Left cardiac atrium (tissue), 4 donors: ENCODE measurements at regions not wholly inside any gene's neighbourhood (a gene's known extent, or its start where the extent isn't known, plus 50 kb on each side); places are given as distances from the start of the nearest gene placed in this dataset.
"Not testable (repeated sequence)": the region's sequence is repeated elsewhere in the genome, so short reads cannot be mapped to it uniquely, and the experiment has no call there.

Experiments
- ATAC-seq, 2 donors: fragments of 200-7000 bp; cut with Tn5 transposase; one replicate each; pipeline ENCODE4 v1.9.1; 2020; ENCODE audit warnings: mild to moderate bottlenecking in 2 of 2, moderate library complexity in 2 of 2
- DNase-seq: peaks from one replicate; pipeline ENCODE4 v3.0.0-alpha.2; 2020
- intact Hi-C, 2 donors: fragments of 100-400 bp; cut with DNase I; formaldehyde crosslinking; loops; one replicate each; pipeline versions ENCODE4 v1.14.1 to v1.15.1; 2022 to 2023
- donor health status: DM: no; HTN: yes; CAD: no.
- donor health status: DM: no; HTN: yes; CAD: no; lungs with severe emphysema.
- donor health status: DM: yes; HTN: yes; CAD: no.
- donor health status: Dilated cardiomyopathy.

GRCh38 chr1:163614361-163614760, 292.6 kb downstream of the NUF2 start:
- DNase-seq (no peak), ATAC-seq (no peak)
- intact Hi-C loops = no loop called here

DNA sequence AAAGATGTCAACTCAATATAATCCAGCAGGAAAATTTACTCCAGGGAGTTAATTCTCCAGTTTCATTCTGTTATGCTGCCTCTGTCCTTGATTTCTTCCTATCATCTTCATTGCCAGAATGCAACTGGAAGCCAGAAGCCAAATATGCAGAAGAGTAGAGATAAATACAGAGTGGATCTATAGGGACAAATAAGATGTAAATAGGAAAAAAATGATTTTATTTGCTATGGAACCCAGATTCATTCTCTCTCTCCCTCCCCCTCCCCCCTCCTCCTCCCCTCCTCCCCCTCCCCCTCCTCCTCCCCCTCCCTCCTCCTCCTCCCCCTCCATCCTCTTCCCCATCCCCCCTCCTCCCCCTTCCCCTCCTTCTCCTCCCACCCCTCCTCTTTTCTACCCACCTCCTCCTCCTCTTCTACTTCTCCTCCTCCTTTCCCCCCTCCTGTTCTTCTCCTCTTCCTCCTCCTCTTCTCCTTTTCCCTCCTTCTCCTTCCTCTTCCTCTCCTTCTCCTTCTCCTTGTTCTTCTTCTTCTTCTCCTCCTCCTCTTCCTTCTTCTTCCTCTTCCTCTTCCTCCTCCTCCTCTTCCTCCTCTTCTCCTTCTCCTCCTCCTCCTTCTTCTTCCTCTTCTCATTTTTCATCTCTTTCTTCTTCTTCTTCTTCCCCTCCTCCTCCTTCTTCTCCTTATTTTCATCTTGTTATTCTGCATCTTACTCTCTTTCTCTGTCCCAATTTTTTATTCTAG, 306.4 kb downstream of the NUF2 start:
- DNase-seq = no peak
- ATAC-seq = no peak
- intact Hi-C loops = no loop called here

DNA sequence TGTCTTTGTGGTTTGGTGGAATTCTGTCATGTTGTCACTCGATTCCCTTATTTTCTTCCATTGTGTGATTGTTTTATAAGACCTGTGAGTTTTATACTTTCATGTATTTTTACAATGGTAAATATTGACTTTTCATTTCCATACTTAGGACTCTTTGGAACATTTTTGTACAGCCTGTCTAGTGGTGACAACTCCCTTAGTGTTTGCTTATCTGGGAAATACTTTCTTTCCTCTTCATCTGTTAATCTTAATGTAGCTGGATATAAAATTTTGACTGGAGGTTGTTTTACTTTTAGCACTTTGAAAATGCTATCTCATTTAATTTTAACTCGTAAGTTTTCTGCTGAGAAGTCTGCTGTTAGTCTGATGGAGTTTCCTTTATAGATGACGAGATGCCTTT, 310.5 kb downstream of the NUF2 start:
- no peak for DNase-seq
- intact Hi-C loops = no loop called here
- no peak for ATAC-seq

- intact Hi-C loops = no loop called here
- no peak for DNase-seq
- ATAC-seq = no peak
These were observed 311.6 kb downstream of the NUF2 start for GRCh38 chr1:163633366-163633765.

DNA sequence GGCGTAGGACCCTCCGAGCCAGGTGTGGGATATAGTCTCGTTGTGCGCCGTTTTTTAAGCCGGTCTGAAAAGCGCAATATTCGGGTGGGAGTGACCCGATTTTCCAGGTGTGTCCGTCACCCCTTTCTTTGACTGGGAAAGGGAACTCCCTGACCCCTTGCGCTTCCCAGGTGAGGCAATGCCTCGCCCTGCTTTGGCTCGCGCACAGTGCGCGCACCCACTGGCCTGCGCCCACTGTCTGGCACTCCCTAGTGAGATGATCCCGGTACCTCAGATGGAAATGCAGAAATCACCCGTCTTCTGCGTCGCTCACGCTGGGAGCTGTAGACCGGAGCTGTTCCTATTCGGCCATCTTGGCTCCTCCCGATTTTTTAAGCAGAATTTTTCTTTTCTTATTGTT, 323.9 kb downstream of the NUF2 start:
- DNase-seq, ATAC-seq, intact Hi-C loops: not testable (repeated sequence)

DNA sequence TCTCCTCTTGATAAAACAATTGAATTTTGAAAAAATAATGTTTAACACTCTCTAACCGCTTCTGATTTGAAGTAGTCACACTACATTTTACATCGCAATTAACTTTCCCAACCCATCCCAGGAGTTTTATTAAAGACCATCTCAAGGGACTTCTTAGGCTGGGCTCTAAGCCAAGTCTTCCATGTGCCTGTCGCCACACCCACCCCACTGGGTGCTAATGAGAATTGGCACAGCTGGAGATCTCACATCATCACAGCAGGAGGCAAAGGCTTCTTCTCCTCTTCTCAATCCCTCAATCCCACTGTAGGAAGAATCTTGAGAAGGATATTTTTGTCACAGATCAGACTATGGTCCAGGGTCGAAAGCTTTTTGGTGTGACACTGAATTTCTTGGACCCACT, 328.9 kb downstream of the NUF2 start:
- intact Hi-C loops = no loop called here
- ATAC-seq (no peak), DNase-seq (no peak)

- DNase-seq (no peak), ATAC-seq (no peak)
- intact Hi-C loops = no loop called here
These were observed 330.7 kb downstream of the NUF2 start for GRCh38 chr1:163652441-163652840.

DNA sequence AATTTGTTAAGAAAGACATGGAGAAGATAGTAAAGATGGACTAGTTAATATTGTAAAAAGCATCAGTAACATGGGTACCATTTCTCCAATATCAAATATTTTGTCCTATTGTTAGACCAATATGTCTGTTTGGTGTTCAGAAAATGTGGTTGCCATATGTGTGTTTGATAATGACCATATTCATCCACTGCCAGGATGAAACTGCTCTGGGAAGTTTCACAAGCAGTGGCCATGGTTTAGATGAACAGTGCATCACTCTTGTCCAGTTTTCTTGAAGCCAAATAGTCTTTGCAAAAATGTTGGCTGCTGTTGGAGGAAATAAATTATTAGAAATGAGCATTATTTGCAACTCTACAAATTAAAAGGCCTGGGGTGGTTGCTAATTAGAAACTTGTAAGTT, 333.8 kb downstream of the NUF2 start:
- DNase-seq (no peak), ATAC-seq (no peak)
- intact Hi-C loops = no loop called here

GRCh38 chr1:163656095-163656759, 334.5 kb downstream of the NUF2 start:
- intact Hi-C loops = no loop called here
- ATAC-seq = peak in 1 of 2 donors; percentile 58
- no peak for DNase-seq

GRCh38 chr1:163657719-163658118, 336.0 kb downstream of the NUF2 start:
- DNase-seq (no peak), ATAC-seq (no peak)
- intact Hi-C loops = no loop called here

DNA sequence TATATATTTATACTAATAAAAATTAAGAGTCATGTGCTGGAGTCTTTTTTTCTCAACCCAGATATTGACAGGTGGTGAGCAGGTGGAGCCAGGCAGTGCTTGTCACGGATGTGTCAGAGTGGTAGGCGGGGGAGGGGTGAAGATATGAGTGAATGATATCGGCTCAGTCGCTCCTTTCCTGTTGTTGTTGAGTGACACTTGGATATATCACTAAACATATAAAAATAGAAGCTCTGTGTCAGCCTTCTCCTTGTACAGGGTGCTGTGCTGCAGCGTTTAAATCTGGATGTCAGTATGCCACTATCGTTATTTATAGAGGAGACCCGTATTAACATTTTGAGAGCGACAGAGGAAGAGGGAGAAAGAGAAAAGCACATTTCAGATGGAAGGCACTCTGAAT, 339.6 kb downstream of the NUF2 start:
- ATAC-seq = peak in 1 of 2 donors; percentile 55
- intact Hi-C loops = no loop called here
- no peak for DNase-seq

- intact Hi-C loops = no loop called here
- no peak for ATAC-seq
- no peak for DNase-seq
These were observed 343.0 kb downstream of the NUF2 start for GRCh38 chr1:163664671-163665335.

- intact Hi-C loops = no loop called here
- DNase-seq = no peak
- no peak for ATAC-seq
These were observed 346.7 kb downstream of the NUF2 start for GRCh38 chr1:163668472-163668871.

DNA sequence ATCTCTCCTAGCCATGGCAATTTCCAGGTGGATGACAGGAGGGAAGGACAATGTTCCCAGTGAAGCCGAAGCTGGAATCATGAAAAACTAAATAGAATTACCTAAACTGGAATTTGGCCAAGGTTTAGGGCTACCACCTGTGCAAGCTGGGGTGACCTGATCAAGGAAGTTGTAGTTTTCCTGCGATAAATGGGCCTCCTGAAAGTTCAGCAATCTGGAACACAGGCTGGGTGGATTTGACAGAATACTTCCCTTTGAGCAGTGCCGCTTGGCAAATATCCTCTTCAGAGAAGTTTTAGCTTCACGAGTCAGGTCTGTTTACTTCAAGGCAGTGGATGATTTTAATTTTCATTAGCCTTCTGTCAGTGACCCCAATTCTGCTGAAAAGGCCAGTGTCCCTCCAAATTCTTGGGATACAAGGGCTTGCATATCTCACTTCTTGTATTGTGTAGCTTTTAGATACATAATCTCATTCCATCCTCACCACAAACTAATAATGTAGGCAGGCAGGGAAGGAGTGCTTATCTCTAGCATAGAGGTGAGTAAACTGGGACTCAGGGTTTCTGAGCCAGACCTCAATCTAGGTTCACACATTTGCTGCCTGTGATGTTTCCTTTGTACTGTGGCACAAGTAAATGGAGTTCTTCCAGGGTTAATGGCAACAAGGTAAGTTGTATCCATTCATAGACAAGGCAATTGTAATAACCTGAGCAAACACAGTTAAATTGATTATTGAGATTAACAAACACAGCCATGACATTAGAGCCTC, 349.4 kb downstream of the NUF2 start:
- intact Hi-C loops = no loop called here
- DNase-seq (no peak), ATAC-seq (no peak)

- intact Hi-C loops = no loop called here
- no peak for ATAC-seq
- DNase-seq = no peak
These were observed 351.4 kb downstream of the NUF2 start for GRCh38 chr1:163672976-163673758.

- intact Hi-C loops = no loop called here
- ATAC-seq (peak; percentile 74 to 78), DNase-seq (no peak)
These were observed 352.0 kb downstream of the NUF2 start for GRCh38 chr1:163673759-163674151.

DNA sequence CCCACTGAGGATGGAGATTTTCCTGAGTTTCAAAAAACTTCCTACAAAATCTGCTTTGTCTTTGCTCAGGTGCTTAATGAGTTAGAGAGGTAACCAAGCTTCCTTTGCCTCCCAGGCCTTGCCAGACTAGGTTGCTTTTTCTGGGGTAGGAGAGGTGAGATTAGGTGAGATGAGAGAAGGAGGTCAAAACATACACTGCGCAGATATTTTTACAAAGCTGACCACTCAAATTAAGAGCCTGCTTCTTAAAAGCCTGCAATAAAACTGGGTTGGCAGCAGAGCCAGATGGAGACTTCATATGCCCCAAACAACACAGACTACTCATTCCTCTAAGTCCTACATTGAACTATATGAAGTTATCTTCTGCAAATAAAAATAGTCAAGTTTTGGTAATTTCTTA, 352.5 kb downstream of the NUF2 start:
- intact Hi-C loops = no loop called here
- no peak for DNase-seq
- ATAC-seq = no peak

DNA sequence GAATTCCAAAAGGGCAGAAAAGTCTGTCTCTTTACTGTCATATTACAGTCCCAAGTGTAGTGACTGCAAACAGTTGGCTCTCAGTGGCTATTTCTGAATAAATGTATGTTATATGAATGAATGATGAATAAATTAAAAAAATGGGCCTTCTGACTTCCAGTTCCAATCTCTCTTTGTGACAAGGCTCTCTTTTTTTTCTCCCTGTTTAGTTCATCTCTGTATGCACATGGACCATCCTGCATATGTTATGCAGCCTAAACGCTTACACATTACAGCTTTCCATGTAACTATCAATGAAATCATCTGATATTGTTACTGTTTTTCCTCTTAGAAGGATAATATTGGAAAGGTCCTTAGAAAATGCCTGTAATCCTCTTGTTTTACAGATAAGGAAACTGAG, 363.0 kb downstream of the NUF2 start:
- ATAC-seq (no peak), DNase-seq (no peak)
- intact Hi-C loops = no loop called here

- intact Hi-C loops = no loop called here
- DNase-seq = no peak
These were observed 370.5 kb downstream of the NUF2 start for GRCh38 chr1:163692266-163692665.

More at GRCh38 chr1:163692266-163692665, 370.5 kb downstream of the NUF2 start:
- ATAC-seq = no peak
